ENCODE measurements at regions not wholly inside any gene's neighbourhood (a gene's known extent, or its start where the extent isn't known, plus 50 kb on each side); places are given as distances from the start of the nearest gene placed in this dataset.

GRCh38 chr11:134499990-134500389 is 87.9 kb upstream of the B3GAT1 start:
- no peak for TF ChIP-seq RAD21 (CRISPR knock-in tag; IDR thresholded peaks at IDR 0.05)
- TF ChIP-seq SMC3 (IDR thresholded peaks at IDR 0.05; ENCODE audit: low read length) = no peak
- no peak for TF ChIP-seq POLR2A (IDR thresholded peaks at IDR 0.05; ENCODE audit: insufficient read depth in 1 of 2, low read depth in 2 of 2, low read length in 2 of 2)
